CD4-positive, alpha-beta T cell treated with Interleukin-10 for 1 hour (primary cell): ENCODE measurements at regions not wholly inside any gene's neighbourhood (a gene's known extent, or its start where the extent isn't known, plus 50 kb on each side); places are given as distances from the start of the nearest gene placed in this dataset.

Experiments
- DNase-seq: peaks from one replicate; pipeline ENCODE4 v3.0.0-alpha.2; 2020

DNA sequence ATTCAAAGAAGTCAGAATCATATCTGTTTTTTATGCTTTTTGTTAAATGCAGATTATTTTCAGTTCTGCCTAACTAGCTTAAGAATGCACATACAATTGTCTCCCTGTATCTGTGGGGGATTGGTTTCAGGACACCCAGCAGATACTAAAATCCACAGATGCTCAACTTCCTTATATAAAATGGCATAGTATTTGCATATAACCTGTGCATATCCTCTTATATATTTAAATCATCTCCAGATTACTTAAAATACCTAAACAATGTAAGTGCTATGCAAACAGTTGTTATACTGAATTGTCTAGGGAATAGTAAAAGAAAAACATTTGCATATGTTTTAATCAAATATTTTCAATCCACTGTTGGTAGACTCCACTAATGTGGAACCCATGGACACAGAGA is 279.4 kb downstream of the TMA16 start:
- no peak for DNase-seq

DNA sequence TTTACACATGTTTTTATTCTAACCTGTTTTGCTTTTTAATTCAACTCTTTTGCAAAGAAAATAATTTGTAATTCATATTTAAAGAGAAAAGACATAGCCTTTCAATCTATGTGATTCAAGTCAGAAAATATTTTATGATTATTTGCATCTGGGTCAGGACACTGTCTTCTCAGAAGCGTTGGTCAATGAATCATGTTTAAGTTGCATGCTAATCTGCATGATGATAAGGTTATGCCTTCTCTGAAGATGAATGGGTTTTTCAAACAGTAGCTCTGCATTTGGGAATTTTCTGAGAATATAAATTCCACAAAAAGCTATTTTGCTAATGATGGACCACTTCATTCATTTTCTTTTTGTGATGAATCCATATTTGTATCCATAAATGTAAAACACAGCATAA is 282.5 kb downstream of the TMA16 start:
- no peak for DNase-seq

DNA sequence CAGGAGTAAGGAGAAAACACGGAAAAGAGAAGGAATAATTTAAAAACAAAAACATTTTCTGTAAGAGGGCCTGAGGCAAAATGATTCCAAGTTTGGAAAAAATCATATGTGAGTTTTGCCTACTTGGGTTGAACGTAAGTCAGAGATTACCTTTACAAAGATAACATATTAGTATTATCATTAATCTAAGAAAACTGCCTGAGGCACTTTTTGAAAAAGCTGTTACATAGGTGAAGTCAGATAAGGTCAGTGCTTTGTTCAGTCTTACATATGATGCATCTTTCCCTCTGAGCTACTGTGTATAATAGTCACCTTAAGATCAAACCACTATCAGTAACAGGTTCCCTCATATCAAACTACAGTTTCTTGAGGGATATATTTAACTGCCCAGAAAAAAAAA is 287.2 kb downstream of the TMA16 start:
- no peak for DNase-seq

DNA sequence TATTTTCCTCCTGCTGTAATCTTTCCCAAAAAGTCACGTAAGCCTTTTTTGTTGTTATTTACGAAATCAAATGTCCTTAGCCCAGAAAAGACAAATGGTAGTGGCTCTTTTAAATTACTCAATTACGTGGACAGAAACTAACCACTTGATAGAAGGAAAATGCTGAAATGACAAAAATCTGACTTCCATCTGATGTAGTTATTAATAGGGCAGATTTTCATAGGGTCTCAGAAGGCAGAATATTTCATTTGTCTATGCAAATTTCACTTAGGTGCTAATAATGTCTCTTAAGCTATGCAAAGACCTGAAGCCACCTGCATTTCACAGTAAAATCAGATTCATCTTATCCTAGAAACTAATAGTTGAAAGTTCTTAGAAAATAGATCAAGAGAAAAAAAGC is 295.7 kb downstream of the TMA16 start:
- DNase-seq, result no peak

DNA sequence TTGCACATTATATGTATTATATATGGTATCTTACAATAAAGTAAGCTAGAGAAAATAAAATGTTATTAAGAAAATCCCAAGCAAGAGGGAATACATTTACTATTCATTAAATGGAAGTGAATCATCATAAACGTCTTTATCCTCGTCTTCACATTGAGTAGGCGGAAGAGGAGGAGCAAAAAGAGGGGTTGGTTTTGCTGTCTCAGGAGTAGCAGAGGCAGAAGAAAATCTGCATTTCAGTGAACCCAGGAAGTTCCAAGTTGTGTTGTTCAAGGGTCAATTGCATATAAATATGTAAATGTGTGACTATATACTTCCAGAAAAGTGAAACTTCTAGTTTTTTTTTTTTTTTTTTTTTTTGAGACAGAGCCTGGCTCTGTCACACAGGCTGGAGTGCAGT is 301.4 kb downstream of the TMA16 start:
- DNase-seq, result no peak

DNA sequence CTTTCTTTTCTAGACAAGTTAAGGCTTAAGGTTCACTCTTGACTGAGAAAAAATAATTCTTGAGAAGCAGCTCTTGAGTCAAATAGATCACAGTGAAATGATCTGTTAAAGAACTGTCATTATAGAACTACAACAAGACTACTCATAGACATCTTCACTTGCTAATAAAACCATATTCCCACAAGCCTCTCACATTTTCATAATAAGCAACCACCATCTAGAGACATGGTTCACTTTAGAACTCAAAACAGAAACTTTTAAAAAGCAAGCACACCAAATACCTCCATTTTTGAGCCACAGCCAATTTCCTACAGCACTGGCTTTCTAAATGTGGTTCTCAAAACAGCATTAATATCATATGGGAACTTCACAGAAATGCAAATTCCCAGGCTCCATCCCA is 309.5 kb downstream of the TMA16 start:
- no peak for DNase-seq

DNA sequence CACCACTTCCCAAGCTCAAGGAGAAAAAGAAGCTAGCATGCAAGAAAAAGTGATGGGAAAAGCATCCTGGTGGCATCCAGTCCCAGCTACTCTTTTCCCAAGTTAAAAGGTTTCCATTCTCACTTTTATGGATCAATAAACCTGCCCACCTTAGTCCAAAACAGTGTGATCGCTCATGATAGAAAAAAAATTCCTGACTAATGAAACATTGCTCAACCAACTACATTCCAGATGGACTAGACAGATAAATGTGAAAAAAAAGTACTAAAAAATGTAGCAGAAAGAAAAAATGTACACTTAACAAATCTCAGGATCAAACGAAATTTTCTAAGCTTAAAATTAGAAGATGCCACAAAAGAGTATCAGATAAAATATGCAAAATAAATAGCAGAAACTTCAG is 312.2 kb downstream of the TMA16 start:
- no peak for DNase-seq

DNA sequence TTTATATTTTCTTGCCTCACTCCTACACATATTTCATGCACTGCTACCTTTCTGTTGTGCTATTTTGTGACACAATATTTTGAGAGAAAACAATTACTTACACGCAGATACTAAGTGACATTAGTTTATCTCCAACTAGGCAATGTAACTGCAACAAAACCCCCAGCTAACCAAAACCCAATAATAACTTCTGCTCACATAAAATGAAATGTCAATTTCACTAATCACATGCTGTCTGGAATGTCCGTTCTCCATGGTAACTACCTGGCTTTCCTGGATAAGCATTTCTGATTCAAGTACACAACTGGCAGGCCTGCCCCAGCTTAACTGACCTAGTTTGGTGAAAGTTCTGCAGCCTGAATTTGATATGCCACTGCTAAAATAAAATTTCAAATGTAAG is 313.5 kb downstream of the TMA16 start:
- no peak for DNase-seq

DNA sequence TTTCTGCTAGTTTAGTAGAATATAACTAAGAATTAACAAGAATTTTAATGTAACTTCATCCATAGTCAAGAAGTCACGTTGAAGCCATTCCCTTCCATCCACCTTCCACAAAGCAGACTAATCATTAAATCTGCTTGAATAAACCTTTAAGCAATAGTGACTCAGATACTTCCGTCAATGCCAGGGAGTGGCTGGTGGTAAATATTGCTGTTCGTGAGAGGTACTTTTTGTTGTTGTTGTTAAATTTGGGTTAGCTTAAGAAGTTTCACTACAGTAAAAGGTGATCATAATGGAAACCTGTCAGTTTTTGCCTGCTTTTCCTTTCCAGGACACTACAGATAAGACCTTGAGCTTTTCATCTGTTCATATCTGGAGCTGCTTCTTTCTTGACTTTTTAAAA is 316.3 kb downstream of the TMA16 start:
- no peak for DNase-seq

DNA sequence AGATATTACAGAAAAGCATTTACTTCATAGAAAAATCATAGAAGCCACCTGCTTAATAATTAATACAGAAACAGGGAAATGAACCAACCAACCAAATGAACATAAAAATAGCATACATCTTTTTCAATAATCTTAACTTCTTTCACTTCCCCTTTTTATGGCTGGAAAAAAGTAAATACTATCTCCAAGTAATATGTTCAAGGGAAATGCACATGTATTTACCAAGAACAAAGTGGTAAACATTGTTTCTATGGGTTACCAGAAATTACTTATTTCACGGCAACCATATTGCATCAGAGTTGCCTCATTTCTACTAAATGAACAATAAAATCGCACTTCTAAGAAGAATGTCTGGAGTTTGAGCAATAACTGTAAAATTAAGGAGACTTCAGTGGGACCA is 321.3 kb downstream of the TMA16 start:
- no peak for DNase-seq

DNA sequence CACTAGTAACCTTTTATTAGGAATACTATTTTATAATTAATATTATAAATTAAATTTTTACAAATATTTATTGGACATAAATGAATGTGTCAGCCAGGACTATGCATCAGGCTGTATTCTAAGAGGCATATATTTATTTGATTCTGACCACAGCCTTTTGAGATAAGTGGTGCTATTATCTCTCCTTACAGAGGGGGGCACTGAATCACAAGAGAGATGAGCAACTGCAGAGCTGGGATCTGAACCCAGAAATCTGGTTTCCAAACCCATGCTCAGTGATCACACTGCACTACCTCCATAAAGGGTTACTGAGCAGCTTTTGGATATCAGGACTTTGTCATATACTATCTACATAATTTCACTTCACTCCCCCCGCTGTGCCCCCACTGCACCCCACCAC is 322.0 kb downstream of the TMA16 start:
- no peak for DNase-seq

DNA sequence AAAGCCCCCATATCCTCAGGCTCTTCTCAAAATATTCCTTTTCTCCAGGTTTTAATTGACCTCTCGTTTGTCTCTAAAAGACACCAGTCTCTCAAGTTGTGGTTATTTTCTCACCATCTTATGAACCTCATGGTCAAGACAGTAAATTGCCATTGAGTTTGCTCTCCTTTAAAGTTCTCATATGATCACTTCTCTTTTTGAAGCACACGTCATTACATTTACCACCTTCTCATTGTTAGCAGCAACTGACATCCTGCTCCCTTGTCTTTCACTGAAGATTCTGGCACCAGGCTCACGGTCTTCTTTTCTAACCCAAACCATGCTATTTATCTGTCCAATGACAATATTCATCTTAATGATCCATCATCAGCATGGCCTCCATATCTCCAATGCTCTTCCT is 324.2 kb downstream of the TMA16 start:
- DNase-seq, result no peak

DNA sequence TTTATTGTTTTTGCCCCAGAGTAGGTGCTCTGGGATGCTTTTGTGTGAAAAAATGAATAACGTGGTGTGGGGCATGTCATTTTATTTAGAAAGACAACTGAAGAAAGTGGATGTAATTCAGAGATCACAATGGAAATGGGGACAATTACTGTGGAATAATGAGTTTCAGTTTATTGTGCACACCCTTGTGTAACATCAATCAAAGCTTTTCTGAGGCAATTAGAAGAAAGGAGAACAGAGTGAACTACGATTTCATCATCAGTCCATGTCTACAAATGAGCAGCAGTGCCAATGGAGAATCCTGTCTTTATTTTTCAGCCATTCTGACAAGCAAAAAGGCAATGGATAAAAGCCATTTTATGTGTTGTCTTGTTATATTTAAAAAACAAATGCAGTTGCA is 339.2 kb downstream of the TMA16 start:
- no peak for DNase-seq

DNA sequence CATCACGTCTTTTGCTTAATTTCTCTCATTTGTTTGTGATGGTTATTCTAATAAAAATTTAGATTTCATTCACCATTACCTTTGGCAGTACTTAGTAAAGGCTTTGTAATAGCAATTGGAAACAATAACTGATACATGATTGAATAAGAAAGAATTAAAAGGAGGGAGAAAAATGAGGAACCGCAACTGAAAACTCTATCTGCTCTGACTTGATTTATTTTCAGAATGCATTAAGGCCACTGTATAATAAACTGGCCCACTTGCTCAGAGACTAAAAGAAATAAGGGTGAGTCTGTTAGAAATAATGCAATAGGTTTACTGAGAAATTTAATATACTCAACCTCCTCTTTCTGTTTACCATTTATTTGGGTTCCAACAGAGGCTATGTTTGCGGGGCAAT is 351.5 kb downstream of the TMA16 start:
- no peak for DNase-seq

DNA sequence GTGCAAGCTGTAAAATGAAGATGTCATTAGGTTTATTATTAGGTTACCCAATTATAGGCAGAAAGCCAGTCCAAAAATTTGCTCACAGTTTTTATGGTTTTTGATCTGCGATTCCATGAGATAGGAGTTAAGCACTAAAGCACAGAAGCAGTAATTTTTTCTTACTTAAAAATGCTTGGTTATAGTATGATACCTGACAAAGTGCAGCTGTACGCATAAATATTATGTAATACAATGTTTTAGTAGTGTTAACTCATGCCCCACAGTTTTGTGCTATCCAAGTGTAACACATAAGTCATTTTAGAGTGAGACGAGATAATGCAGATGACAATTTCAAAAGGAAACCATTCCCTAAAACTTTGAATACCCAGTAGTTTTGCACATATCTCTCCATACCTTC is 357.8 kb downstream of the TMA16 start:
- DNase-seq, result no peak

DNA sequence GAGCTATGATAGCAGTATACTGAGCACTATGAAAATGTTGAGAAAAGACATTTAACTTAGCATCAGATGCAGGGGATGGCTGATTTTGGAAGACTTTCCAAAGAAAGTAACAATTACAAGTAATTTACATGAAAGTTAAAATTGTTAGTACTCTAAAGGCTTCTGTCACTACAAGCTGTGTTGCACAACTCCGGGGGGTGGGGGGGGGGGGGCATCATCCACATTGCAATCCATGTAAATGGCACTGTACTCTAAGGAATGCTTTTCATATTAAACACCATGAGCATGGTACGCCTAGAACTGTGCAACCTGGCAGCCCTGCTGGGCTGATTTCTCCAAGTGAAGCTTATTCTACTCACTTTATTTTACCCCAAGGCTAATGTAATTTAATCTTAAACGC is 363.4 kb downstream of the TMA16 start:
- DNase-seq, result no peak

DNA sequence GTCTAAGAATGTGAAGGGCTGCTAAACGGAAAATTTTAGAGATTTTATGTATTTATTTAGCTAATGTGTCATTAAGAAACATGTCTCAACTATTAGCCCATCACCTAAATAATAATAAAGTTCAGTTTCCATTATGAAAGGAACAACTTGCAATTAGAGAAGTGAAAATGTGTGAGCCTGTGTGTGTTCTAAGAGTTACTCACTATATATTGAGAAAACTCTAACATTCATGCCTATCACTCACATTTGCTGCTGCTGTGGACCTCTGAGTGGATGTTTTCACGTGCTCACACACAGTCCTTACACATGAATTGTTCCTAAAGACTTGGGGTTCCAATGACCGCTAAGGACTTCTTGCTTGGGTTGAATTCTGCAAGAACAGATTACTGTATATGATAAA is 364.0 kb downstream of the TMA16 start:
- no peak for DNase-seq

DNA sequence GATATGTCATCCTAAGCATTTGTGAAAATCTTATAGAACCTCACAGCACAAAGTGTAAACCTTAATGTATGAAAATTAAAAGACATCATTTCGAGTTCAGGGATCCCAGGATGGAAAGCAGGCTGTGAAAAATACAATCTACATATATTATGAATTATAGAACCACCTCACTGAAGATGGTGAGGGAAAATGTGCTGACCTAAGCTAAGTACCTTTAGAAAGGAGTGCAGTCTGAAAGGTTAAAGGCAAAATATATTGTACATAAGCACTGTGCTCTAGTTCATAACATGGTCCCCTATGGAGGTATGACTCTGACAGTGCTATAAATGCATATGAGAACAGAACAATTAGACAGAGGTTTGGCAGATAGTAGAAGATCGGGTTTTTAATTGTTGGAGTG is 368.6 kb downstream of the TMA16 start:
- no peak for DNase-seq

DNA sequence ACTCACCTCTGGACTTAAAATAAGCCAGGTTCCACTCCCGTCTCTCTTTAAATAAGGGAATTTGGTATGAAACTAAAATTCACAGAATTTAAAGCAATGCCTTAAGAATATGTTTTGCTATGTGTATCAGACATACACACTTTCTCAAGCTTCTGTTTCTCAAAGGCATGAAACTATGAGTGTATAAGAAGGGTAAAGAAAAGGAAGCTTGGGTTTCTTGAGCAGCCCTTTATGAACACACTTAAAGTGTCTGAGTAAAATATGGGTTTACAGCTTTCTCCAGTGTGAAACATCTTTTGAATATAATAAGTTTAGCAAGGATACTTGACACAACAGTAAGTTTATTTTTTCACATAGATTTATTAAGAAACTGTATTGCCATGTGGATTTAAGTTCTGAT is 370.5 kb downstream of the TMA16 start:
- no peak for DNase-seq

DNA sequence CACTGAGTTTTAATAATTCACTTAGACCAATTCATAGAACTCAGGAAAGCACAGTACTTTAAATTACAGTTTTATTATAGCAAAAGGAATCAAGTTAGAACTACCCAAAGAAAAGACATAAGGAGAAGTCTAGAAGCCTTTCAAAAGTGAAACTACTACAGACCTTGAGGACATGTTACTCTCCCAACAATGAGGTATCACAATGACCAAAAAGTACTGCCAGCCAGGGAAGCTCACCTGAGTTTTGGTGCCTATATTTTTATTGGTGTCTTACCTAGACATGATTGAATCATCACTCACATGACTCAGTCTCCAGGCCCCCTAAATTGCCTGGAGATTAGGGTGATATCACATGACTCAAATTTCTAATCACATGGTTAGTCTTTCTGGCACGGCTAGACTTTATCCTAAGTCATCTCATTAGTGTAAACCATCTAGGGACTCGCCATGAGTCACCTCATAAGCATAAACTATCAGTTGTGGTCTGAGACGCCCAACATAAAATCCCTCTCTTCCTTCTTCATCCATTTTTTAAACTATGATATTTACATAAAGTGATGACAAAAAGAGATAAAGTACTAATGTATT is 372.3 kb downstream of the TMA16 start:
- DNase-seq, result no peak

DNA sequence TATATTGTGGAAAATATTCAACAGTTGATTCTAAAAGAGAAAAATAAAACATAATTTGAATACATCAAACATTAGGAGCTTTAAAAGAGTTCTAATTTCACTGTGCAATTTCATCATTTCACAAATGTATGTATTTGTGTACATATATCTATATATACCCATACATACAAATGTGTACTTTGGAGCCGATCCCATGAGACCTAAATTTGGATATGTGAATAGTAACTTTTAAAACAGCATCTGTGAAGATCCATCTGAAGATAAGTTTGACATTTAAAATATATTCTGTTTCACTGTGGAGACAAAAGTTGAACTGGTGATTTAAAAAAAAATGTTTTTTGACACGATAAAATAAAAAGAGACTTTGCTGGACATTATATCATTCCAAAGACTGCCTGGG is 374.0 kb downstream of the TMA16 start:
- DNase-seq, result no peak

DNA sequence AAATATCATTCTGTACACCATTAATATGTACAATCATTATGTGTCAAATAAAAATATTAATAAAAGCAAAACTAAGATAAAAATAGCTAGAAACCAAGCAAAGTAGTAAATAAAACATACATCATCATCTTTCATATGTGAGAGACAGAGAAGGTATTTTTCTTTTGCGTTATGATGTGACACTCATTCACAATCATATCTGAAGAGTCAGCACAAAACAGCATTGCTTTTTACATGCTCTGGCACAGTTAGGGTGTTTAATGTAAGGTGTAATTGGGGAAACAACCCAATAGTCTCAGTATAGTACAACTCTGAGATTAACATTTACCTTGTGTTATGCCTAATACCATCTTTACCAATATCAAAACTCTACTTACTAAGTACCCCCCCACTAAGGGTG is 376.6 kb downstream of the TMA16 start:
- DNase-seq, result no peak

DNA sequence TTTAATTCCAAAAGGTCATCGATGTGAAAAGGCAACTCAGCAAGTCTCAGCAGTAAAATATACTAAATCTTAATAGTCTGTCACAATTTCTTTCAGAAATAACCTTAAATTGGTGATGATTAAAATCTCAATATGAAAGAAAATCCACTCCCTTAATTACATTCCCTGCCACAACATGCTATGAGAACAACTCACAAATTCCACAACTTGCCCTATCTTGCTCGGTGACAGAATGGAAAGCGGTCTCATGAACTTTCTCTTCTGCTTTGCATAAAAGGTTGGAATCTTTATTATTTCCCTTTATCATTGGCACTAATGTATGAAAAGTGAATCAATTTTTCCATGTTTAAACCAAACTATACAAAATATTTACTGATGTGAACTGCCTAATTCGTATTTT is 380.8 kb downstream of the TMA16 start:
- DNase-seq, result no peak

DNA sequence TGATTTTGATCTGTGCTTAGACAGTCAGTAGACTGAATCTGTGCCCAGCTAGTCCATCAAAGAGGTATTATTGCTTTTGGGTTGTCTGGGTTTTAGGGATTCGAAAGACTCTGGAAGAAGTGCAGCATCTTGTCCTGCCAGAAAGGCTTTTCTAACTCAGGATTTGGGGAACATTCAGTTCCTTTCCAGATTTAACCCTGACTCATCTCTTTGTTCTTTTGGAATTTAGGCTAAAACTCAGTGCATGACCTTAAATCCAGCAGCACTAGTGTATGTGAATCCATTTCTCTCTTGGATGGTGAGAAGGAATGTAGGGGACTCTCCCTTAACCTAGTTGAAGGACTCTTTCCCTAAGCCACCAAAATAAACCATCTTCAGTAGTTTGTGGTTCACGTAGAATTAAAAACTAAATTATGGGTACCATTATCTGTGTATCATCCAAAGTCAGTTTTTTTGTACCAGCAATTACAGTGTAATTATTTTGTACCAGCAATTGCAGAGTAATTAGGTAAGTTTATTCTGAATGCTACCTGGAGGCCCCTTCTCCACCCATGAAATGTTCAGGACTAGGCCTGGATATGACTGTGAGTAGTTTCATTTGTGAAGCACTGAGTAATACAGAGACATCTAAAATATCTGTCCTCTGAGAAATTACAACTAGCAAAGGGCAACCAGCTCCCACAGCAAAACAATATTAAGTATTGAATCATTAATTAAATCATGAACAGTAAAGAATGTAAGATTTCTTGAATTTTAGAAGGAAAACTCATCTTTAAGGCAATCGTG is 384.0 kb downstream of the TMA16 start:
- DNase-seq, result no peak

DNA sequence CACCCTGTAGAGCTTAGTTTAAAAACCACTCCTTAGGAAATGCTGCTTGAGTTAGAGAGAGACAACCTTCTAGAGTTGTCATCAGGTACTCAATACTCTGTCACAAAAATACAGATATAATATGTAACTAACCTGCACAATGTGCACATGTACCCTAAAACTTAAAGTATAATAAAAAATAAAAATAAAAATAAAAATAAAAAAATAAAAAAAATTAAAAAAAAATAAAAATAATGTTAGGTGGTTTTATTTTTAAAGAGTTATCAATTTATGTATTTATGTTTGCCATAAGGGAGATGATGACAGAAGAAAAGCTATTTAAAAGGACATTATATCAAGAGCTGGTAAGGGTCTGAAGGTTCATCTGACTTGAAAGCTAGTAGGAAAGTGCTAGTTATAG is 397.9 kb downstream of the TMA16 start:
- DNase-seq, result no peak
